SK-N-SH (cell line): ENCODE measurements at regions not wholly inside any gene's neighbourhood (a gene's known extent, or its start where the extent isn't known, plus 50 kb on each side); places are given as distances from the start of the nearest gene placed in this dataset.

Experiments
- EP300 ChIP-seq, 2 experiments: IDR thresholded peaks; 2 replicates each; pipeline versions ENCODE4 v1.4.0 to v1.6.1; 2012; ENCODE audit warnings: borderline replicate concordance in 1 of 2, low read depth in 1 of 2, low read length in 1 of 2
- EZH2phosphoT487 ChIP-seq: fragments of 200-600 bp; sonication (generic); IDR thresholded peaks from 2 replicates; pipeline ENCODE4 v1.6.1; 2017; ENCODE audit warnings: low read depth, mixed run types, mild to moderate bottlenecking, antibody characterized with exemption, moderate library complexity, borderline replicate concordance
- FOXM1 ChIP-seq: IDR thresholded peaks from 2 replicates; pipeline ENCODE4 v1.4.0; 2012; ENCODE audit warnings: low read depth, mild to moderate bottlenecking
- JUND ChIP-seq: IDR thresholded peaks from 2 replicates; pipeline ENCODE4 v1.4.0; 2012
- NFIC ChIP-seq: IDR thresholded peaks from 2 replicates; pipeline ENCODE4 v1.4.0; 2012; ENCODE audit warnings: borderline replicate concordance
- POLR2AphosphoS5 ChIP-seq: IDR thresholded peaks from 2 replicates; pipeline ENCODE4 v1.6.1; 2012; ENCODE audit warnings: low read depth, low read length
- RAD21 ChIP-seq: IDR thresholded peaks from 2 replicates; pipeline ENCODE4 v1.6.1; 2012; ENCODE audit warnings: mild to moderate bottlenecking, low read length
- RCOR1 ChIP-seq: fragments of 150-350 bp; IDR thresholded peaks from 2 replicates; pipeline ENCODE4 v1.6.1; 2017; ENCODE audit warnings: antibody characterized with exemption, low read length
- TAF1 ChIP-seq: IDR thresholded peaks from 2 replicates; pipeline ENCODE4 v1.6.1; 2012; ENCODE audit warnings: low read depth, mild to moderate bottlenecking, low read length, moderate library complexity, borderline replicate concordance
- TF ChIP-seq, protein P1 (sequence below): fragments of 200-600 bp; sonication (generic); IDR thresholded peaks from 2 replicates; pipeline ENCODE4 v1.6.1; 2017; ENCODE audit warnings: antibody characterized with exemption, mild to moderate bottlenecking, moderate library complexity
- TF ChIP-seq, protein P2 (sequence below): IDR thresholded peaks from 2 replicates; pipeline ENCODE4 v1.6.1; 2012; ENCODE audit warnings: mild to moderate bottlenecking, low read depth, low read length, moderate library complexity
- TF ChIP-seq, protein P3 (sequence below): IDR thresholded peaks from 2 replicates; pipeline ENCODE4 v1.4.0; 2012; ENCODE audit warnings: low read depth
- TF ChIP-seq, protein P4 (sequence below): IDR thresholded peaks from 2 replicates; pipeline ENCODE4 v1.4.0; 2012; ENCODE audit warnings: low read depth, borderline replicate concordance

DNA sequence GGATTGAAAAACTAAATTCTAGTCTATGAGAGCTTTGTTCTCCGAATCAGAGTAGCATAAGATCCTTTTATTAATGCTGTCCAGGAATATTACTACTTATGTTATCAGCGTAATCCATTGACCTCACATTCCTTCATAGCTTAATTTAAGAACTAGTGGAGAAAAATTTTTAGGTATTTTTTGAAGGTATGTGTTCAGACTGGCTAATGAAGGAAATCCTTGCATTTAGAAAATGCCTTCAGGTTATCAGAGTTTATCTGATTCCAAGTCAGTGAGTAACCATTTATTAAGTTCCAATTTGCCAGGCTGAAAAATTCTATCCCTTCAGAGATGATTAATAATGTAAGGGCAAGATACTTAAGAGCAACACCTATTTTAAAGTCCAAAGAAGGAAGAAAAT is 338.2 kb upstream of the B3GALT2 start:
- TF ChIP-seq, protein P1, sequence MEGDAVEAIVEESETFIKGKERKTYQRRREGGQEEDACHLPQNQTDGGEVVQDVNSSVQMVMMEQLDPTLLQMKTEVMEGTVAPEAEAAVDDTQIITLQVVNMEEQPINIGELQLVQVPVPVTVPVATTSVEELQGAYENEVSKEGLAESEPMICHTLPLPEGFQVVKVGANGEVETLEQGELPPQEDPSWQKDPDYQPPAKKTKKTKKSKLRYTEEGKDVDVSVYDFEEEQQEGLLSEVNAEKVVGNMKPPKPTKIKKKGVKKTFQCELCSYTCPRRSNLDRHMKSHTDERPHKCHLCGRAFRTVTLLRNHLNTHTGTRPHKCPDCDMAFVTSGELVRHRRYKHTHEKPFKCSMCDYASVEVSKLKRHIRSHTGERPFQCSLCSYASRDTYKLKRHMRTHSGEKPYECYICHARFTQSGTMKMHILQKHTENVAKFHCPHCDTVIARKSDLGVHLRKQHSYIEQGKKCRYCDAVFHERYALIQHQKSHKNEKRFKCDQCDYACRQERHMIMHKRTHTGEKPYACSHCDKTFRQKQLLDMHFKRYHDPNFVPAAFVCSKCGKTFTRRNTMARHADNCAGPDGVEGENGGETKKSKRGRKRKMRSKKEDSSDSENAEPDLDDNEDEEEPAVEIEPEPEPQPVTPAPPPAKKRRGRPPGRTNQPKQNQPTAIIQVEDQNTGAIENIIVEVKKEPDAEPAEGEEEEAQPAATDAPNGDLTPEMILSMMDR = no peak
- TF ChIP-seq, protein P2, sequence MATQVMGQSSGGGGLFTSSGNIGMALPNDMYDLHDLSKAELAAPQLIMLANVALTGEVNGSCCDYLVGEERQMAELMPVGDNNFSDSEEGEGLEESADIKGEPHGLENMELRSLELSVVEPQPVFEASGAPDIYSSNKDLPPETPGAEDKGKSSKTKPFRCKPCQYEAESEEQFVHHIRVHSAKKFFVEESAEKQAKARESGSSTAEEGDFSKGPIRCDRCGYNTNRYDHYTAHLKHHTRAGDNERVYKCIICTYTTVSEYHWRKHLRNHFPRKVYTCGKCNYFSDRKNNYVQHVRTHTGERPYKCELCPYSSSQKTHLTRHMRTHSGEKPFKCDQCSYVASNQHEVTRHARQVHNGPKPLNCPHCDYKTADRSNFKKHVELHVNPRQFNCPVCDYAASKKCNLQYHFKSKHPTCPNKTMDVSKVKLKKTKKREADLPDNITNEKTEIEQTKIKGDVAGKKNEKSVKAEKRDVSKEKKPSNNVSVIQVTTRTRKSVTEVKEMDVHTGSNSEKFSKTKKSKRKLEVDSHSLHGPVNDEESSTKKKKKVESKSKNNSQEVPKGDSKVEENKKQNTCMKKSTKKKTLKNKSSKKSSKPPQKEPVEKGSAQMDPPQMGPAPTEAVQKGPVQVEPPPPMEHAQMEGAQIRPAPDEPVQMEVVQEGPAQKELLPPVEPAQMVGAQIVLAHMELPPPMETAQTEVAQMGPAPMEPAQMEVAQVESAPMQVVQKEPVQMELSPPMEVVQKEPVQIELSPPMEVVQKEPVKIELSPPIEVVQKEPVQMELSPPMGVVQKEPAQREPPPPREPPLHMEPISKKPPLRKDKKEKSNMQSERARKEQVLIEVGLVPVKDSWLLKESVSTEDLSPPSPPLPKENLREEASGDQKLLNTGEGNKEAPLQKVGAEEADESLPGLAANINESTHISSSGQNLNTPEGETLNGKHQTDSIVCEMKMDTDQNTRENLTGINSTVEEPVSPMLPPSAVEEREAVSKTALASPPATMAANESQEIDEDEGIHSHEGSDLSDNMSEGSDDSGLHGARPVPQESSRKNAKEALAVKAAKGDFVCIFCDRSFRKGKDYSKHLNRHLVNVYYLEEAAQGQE = no peak
- TF ChIP-seq, protein P3, sequence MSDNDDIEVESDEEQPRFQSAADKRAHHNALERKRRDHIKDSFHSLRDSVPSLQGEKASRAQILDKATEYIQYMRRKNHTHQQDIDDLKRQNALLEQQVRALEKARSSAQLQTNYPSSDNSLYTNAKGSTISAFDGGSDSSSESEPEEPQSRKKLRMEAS = no peak
- no peak for TF ChIP-seq TAF1
- no peak for TF ChIP-seq RAD21
- no peak for TF ChIP-seq JUND
- no peak for TF ChIP-seq EZH2phosphoT487
- 0 out of 4 replicates have a peak, but pooled peaks of 1 of the 2 experiments have one; percentile 12 for TF ChIP-seq EP300 (IDR thresholded peaks at IDR 0.05; ENCODE audit: borderline replicate concordance in 1 of 2, low read depth in 1 of 2, low read length in 1 of 2)
- TF ChIP-seq POLR2AphosphoS5 = no peak
- no peak for TF ChIP-seq NFIC
- TF ChIP-seq RCOR1 = no peak
- TF ChIP-seq FOXM1 = no peak
- TF ChIP-seq, protein P4, sequence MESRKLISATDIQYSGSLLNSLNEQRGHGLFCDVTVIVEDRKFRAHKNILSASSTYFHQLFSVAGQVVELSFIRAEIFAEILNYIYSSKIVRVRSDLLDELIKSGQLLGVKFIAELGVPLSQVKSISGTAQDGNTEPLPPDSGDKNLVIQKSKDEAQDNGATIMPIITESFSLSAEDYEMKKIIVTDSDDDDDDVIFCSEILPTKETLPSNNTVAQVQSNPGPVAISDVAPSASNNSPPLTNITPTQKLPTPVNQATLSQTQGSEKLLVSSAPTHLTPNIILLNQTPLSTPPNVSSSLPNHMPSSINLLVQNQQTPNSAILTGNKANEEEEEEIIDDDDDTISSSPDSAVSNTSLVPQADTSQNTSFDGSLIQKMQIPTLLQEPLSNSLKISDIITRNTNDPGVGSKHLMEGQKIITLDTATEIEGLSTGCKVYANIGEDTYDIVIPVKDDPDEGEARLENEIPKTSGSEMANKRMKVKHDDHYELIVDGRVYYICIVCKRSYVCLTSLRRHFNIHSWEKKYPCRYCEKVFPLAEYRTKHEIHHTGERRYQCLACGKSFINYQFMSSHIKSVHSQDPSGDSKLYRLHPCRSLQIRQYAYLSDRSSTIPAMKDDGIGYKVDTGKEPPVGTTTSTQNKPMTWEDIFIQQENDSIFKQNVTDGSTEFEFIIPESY = no peak
